ENCODE measurements at regions not wholly inside any gene's neighbourhood (a gene's known extent, or its start where the extent isn't known, plus 50 kb on each side); places are given as distances from the start of the nearest gene placed in this dataset.

GRCh38 chr6:128676456-128676855, 156.1 kb upstream of the PTPRK start (continued):
- no peak for TF ChIP-seq CTCFL (IDR thresholded peaks at IDR 0.05; ENCODE audit: borderline replicate concordance, insufficient read depth, low read depth, low read length, poor library complexity, severe bottlenecking)
- no peak for TF ChIP-seq SREBF1 (IDR thresholded peaks at IDR 0.05; ENCODE audit: borderline replicate concordance, low read depth, low read length)
- no peak for TF ChIP-seq COPS2 (conservative IDR thresholded peaks at IDR 0.05)
- TF ChIP-seq ZC3H8 (IDR thresholded peaks at IDR 0.05), result no peak
- no peak for TF ChIP-seq CUX1 (CRISPR knock-in tag; IDR thresholded peaks at IDR 0.05)
- TF ChIP-seq C11orf30 (IDR thresholded peaks at IDR 0.05; ENCODE audit: low read depth), result no peak
- TF ChIP-seq ZBTB43 (CRISPR knock-in tag; IDR thresholded peaks at IDR 0.05), result no peak
- no peak for TF ChIP-seq SMAD3 (CRISPR knock-in tag; conservative IDR thresholded peaks at IDR 0.05)
